HG02870 (cell line): ENCODE measurements at regions not wholly inside any gene's neighbourhood (a gene's known extent, or its start where the extent isn't known, plus 50 kb on each side); places are given as distances from the start of the nearest gene placed in this dataset.
A peak's percentile ranks its signal among the peaks of the same experiment; 100 is the strongest.
"Not testable (repeated sequence)": the region's sequence is repeated elsewhere in the genome, so short reads cannot be mapped to it uniquely, and the experiment has no call there.

Source experiments
- ATAC-seq: cut with Tn5 transposase; IDR thresholded peaks from one replicate; pipeline ENCODE4 v1.9.1; 2021; ENCODE audit warnings: mild to moderate bottlenecking, moderate library complexity; ENCODE audit not compliant: unreplicated experiment

GRCh38 chr4:134753390-134753789, 551.8 kb upstream of the PABPC4L start:
- ATAC-seq, result no peak

GRCh38 chr4:134747108-134747805, 545.7 kb upstream of the PABPC4L start:
- ATAC-seq, result no peak

- ATAC-seq, result peak; percentile 59
Observed at GRCh38 chr4:134740290-134740689, 538.7 kb upstream of the PABPC4L start.

DNA sequence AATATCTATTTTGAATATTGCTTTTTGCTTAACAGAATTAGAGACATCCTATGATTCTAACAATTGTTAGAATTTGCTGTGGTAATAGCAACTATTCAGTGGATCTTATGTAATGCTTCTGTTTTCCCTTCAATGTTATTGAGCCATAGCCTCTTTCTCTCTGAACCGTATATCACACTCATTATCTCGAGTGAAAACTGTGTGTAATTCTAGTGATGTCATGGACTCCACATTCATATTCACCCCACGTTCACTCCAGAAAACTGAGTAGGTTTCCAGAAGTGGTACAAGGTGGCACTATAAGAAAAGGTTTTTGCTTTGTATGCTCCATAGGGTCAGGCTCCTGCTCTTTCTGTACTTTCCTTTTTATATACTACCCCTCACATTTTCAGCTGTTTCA, 534.3 kb upstream of the PABPC4L start:
- ATAC-seq, result no peak

DNA sequence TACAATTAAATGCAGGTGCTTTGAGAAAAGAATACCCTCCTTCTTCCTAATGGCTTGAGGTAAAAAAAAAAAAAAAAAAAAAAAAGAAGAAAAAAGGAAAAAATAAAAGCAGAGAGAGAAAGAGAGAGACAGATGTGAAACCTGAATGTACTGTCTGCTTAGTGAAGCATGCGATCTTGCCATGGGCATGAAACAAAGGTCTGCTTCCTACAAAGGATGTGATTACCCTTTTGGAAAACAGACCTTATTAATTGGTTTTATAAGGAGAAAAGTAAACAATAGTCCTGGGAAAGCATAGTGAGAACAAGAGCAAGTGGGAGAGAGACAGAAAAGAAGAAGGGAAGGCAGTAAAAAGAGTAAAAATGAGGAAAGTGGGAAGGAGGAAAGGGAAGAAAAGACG, 526.1 kb upstream of the PABPC4L start:
- ATAC-seq, result no peak

DNA sequence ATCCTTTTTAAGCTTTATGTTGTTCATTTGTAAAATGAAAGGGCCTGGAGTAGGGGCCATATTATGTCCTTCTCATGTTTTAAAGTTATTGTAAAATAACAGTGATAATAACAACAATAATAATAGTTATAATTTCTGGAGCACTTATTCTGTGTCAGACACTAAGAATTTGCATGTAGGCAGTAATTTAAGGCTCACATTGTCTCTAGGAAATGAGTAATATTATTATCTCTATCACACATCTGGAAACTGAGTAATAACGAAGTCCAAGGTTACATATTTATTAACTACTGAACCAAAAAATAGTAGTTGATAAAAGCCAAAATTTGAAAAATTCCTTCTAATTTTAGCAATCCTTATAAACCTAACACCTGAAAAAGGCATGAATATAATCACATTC, 520.7 kb upstream of the PABPC4L start:
- no peak for ATAC-seq

GRCh38 chr4:134720030-134720429, 518.4 kb upstream of the PABPC4L start:
- no peak for ATAC-seq

- ATAC-seq, result no peak
Observed at GRCh38 chr4:134708616-134709015, 507.0 kb upstream of the PABPC4L start.

GRCh38 chr4:134708026-134708425, 506.4 kb upstream of the PABPC4L start:
- ATAC-seq, result no peak

- no peak for ATAC-seq
Observed at GRCh38 chr4:134702374-134702773, 500.8 kb upstream of the PABPC4L start.

- ATAC-seq, result no peak
Observed at GRCh38 chr4:134700251-134700650, 498.7 kb upstream of the PABPC4L start.

- not testable (repeated sequence) for ATAC-seq
Observed at GRCh38 chr4:134698831-134699230, 497.2 kb upstream of the PABPC4L start.

GRCh38 chr4:134695433-134695832, 493.8 kb upstream of the PABPC4L start:
- no peak for ATAC-seq

DNA sequence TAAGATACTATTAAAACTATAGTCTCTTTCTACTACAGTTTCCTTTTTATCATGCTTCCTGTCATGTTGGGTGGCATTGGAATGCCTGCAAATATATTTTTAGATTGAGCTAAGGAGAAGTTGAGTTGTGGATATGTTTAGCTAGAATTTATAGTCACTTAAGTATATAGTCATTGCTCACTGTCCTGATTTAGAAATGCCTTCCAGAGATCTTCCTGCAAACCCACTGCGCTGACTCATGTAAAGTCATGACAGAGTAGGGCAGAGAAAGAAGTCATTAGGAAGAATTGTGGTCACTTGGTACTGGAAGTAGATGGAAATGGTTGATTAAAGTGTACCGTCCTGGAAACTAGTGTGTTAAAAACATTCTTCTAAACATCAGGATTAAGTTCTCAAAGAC, 490.3 kb upstream of the PABPC4L start:
- no peak for ATAC-seq

DNA sequence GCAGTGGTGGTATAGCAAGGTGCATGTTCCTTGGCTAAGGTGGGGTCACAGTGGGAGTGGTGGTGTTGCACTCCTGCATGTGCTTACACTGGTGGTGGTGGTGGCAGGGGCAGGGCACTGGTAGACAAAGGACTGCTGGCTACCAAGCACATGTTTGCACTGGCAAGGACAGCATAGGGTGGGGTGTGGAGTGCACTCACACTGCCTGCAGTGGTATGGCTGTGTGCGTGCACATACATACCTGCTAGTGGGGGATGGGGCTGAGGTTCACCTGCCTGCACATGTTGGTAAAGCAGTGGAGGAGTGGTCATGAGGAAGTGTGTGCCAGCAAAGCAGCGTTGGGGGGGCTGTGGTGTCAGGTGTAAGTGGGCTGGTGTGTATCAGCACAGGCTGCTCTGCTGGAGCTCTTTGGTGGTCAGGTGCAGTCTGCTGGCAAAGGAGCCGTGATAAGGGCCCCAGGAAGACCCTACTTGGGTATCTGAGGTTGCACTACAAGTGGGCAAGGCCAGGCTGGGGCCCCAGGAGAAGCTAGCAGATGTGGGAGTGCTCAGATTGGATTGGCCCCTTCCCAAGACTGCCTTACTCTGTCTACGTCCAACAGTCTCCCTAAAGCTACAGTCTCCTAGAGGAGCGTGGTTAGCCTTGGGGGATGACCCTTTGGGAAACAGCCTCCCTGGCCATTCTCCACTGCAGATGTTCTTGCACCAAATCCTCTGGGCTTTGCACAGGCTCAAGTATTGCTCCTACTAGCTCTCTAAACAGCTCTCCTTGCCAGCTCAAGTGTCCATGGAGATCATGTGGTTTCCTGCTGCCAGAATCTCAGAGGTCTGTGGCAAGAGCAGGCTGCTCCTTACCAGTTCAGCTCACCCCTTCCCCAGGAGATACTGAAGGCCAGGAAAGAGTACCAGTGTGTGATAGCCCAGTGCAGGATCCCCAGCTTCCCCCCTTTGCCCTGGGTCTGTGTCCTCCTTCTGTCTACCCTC, 486.3 kb upstream of the PABPC4L start:
- ATAC-seq, result no peak

DNA sequence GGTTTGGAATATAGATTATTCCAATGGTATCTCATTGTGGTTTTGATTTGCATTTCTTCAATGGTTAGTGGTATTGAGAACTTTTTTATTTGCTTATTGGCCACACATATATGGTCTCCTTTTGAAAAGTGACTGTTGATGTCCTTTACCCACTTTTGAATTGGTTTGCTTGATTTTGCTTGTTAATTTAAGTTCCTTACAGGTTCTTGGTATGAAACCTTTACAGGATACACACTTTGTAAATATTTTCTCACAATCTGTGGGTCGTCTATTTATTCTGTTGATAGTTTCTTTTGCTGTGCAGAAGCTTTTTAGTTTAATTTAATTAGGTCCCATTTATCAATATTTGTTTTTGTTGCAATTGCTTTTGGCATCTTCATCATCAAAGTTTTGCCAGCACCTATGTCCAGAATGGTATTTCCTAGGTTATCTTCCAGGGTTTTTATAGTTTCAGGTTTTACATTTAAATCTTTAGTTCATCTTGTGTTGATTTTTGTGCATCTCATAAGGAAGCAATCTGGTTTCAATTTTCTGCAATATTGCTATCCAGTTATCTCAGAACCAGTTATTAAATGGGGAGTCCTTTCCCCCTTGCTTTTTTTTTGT, 475.7 kb upstream of the PABPC4L start:
- ATAC-seq, result no peak

- no peak for ATAC-seq
Observed at GRCh38 chr4:134668237-134668636, 466.6 kb upstream of the PABPC4L start.

DNA sequence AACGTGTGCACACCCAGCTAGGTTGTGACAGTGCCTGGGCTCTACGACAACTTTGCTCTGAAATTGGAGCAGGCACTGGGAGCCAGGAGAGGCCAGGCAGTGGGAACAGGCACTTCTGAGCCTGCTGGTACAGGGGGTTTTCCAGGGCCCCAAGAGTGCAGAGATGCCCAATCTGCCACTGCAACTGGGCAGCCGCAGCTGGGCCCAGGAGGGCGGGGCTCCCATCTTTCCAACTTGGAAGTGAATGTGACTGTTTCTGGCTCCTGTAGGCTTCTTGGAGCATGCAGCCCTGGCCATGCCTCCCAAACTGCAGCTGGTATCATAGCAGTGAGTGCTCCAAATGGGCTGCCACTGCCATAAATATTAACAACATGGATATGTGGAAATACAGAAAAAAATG, 465.1 kb upstream of the PABPC4L start:
- no peak for ATAC-seq

GRCh38 chr4:134665429-134665828, 463.8 kb upstream of the PABPC4L start:
- ATAC-seq, result no peak

DNA sequence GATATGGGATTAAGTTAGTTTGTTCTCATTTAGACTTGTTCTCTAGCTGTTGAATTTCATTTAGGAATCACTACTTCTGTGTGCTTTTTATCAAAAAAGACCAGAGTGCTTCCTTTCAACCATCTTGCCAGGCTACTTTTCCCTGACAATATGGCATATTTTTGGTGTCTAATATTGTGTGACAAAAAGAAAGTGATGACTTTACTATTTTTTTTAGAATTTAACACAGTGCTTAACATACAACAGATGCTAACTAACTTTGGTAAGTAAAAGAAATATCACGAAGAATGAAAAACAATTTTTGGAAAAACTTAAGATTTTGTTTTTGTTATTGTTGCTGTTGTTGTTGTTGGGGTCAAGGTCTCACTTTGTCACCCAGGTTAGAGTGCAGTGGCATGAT, 462.2 kb upstream of the PABPC4L start:
- no peak for ATAC-seq

DNA sequence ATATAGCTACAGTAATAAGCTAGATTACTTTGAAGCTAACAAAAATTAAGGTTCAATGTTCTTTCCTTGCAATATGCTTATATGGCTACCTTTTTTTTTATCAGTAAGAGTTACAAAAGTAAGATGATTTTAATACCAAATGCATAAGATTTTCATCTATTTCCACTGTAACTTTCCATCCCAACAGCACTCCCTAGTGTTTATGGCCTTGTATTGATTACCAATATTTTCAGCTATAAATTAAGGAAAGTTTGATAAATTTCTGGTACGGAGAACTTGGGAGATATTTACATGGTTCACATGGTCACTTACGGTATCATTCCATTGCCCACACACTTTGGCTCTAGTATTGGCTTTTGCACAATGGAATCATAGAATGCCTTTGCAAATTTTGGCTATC, 448.9 kb upstream of the PABPC4L start:
- no peak for ATAC-seq

DNA sequence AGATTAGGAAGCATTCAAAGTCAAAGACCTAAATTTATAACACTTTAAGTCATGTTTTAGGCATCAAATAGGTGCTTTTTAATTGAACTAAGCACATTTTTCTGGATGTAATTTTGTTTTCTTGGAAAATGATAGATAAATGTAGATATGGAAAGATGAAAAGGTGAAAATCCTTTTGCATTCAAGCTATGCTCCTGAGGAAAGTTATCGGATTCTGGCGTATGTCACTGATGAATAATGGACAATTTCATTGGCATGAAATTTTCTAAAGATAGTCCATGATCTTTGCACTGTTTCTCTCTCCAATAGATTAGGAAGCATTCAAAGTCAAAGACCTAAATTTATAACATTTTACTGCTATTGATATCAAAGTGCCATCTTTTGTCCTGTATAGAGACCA, 444.2 kb upstream of the PABPC4L start:
- ATAC-seq, result no peak
